SW480 (cell line): ENCODE measurements at regions not wholly inside any gene's neighbourhood (a gene's known extent, or its start where the extent isn't known, plus 50 kb on each side); places are given as distances from the start of the nearest gene placed in this dataset.
"Not testable (repeated sequence)": the region's sequence is repeated elsewhere in the genome, so short reads cannot be mapped to it uniquely, and the experiment has no call there.

Source experiments
- DNase-seq: peaks from one replicate; pipeline ENCODE4 v3.0.0-alpha.2; 2016; ENCODE audit warnings: low spot score

DNA sequence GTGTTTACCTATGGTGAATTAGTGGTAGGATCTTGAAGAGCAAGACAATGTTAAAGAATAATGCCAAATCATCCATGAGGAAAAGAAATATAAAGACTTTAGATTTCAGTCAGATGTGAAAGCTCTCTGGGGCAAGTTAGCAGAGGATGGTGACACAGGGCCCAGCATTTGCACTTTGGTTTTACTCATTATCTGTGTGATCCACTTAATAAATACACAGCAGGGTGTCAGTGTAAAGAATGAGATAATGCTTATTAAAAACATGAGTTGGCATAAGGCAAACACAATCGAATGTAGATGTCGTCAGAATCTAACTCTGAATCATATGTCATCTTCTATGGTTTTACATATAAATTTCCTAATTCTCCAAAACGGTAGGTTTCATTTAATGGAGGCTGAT, 130.4 kb upstream of the PREP start:
- no peak for DNase-seq

GRCh38 chr6:105526225-105526872, 123.5 kb upstream of the PREP start:
- no peak for DNase-seq

DNA sequence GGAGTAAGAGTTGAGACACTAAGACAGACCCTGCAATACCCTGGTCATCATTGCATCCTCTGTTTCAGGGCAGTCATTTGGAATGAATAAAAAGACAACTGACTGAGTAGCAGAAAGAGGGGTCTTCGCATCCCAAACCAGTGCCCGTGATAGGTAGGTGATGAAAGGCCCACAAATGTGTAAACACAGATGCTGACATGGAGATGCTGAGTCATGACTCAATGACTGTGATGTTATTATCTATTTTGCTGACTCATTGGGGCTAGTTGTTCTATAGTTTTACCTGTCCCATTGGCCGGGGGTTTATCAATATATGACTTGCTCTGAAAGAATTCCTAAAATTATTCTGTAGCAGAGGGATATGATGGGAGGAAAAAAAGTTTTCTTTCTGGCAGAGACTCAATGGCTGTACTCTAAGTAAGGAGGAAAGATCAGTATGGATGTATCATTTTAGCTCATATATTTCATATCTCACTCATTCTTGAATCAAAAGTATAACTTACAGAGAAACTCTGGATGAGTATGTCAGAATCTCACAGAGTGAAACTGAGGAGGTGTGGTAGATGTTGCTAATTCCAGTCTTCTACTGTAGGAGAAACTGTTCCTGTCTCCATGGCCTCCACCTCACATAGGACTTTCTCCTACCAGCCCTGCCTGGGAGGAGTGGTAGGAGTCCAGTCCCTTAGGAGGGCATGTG, 119.9 kb upstream of the PREP start:
- peak; percentile 13 for DNase-seq

DNA sequence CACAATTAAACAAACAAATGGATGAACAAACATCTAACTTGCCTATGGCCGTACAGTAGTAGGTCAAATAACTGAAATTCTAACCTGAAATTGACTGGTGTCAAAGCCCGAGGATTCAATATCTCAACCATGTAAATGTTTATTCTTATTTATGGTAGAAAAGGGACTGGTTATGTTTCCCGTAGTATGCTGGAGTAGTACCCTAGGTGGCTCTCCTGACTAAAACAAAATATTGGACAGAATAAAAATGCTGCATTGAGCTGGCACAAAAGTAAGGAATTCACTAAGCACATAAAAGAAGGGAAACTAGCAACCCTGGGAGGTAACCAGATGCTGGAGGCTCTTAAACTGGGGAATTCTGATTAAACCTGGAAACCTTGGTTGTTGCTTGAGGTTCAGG, 117.1 kb upstream of the PREP start:
- DNase-seq: no peak

DNA sequence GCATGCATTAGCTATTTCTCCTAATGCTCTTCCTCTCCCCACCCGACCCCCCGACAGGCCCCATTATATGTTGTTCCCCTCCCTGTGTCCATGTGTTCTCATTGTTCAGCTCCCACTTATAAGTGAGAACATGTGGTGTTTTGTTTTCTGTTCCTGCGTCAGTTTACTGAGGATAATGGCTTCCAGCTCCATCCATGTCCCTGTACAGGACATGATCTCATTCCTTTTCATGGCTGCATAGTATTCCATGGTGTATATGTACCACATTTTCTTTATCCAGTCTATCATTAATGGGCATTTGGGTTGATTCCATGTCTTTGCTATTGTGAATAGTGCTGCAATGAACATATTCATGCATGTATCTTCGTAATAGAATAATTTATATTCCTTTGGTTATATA, 116.1 kb upstream of the PREP start:
- not testable (repeated sequence) for DNase-seq

DNA sequence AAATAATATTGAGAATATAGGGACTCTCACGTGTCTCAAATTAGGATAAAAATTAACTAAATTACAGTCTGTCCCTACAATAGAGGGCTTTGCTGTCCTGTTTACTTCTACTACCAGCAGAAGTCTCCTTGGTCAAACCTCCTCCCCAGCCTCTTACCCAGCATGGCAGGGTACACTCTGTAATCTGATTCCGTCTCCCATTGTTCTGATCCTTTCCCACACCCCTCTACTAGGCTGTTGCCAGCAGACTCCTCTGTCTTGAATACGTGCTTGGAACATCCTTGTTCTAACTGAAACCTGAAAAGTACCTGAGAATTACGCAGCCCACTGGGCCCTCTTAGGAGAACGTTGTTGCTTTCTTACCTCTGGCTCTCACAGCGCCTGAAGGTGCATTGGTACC, 112.2 kb upstream of the PREP start:
- no peak for DNase-seq

- no peak for DNase-seq
Observed at GRCh38 chr6:105514306-105514705, 111.4 kb upstream of the PREP start.

DNA sequence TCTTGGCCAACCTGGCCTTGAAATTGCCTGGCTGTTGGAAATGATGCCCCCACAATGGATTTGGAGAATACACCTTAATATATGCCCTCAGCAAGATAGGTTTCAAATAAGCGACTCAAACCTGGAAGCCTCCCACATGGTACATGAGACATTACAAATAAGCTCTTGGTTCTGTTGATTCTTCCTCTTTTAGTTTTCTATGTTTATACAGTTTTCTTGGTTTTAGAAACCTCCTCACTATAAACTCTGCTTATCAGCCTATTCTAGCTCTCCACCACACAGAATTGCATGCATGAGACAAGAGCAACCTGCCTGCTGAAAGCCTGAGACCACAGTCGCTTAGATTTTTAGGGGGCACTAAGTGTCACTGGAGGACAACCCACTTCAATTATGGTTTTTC, 108.8 kb upstream of the PREP start:
- DNase-seq: no peak

GRCh38 chr6:105510746-105511145, 107.9 kb upstream of the PREP start:
- no peak for DNase-seq

- DNase-seq: no peak
Observed at GRCh38 chr6:105509506-105510331, 106.8 kb upstream of the PREP start.

DNA sequence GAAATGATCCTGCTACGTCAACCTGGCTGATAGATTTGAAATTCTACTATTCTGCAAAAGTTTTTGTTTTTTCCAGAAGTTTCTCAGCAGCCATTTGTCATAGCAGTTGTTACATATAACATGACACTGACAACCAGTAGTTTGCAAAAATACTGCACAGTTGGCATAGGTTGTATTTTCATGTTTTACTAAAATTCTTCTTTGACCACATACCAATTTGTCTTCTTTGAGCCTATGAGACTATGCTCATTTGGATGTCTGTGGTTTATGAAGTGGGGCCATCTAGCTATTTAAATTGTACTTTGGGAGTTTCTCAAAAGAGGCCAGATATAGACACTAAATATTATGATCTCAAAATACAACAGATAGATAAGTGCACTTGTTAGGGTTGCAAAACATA, 104.9 kb upstream of the PREP start:
- no peak for DNase-seq

DNA sequence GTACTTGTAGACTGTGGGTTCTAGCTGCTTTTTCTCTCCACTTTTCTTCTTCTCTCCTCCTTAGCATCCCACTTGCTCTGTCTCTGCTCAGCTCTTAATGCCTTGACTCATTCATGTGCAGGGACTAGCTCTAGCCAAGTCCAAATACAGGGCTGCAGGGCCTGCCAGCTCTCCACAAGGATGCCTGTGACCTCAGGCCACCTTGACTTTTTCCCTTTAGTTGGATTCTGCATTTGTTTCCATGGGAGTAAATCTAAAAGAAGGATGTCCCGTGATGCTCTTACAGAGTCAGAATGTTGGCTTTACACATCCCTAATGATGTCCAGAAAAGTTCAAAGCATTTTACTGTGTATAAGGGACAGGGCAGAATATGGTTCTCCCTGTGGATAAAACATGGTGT, 101.8 kb upstream of the PREP start:
- DNase-seq: no peak

DNA sequence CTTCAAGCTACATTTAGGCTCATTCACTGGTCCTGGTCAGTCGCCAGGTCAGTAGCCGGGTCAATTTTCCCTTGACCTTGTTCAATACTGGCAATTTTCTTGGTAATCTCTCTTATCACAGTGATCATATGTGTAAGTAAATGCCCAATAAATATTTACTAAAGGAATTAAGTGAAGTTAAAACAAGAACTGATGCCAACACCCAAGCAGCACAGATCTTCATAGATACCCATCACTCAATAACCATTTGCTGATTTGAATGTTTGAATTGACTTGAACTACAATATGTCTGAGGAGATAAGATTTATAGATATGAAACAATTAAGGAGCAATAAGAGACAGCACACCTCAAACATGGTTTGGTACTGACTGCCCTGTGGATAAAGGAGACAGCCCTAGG, 100.8 kb upstream of the PREP start:
- DNase-seq: no peak

- DNase-seq: no peak
Observed at GRCh38 chr6:105501826-105502344, 99.0 kb upstream of the PREP start.

- DNase-seq: no peak
Observed at GRCh38 chr6:105501246-105501645, 98.4 kb upstream of the PREP start.

- no peak for DNase-seq
Observed at GRCh38 chr6:105500693-105501092, 97.8 kb upstream of the PREP start.

GRCh38 chr6:105499931-105500330, 97.0 kb upstream of the PREP start:
- DNase-seq: no peak

GRCh38 chr6:105499136-105499870, 96.4 kb upstream of the PREP start:
- DNase-seq: no peak

DNA sequence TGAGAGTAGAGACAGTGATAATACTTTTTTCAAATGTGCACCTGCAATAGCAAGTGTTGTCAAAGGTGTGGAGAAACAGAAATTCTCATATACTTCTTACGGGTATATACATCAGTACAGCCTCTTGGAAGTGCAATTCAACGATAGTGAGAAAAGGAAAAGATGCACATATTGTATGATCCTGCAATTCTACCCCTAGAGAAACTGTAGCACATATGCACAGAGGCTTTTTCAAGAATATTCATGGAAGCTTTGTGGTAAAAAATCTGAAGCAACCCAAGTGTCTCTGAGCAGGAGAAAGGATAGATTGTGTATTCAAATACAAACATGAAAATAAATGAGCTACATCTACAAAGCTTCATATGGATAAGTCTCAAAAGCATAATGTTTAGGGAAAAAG, 94.7 kb upstream of the PREP start:
- no peak for DNase-seq

DNA sequence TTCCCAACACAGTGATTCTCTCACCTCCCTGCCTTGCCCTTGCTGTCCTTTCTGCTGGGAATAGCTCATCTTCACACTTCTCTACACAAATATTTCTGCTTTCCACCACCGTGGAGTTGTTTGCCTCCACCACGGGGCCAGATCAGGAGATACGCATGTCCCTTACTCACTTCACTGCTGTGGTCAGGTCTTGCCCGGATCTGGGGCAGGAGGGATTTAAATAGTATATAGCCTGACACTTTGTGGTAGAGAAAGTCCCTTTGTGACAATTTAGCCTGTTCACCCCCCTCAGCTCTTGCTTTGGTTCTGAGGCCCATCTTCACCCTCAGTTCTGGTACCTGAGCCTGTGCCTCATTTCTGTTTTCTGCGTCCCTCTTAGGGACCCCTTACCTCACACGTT, 92.6 kb upstream of the PREP start:
- DNase-seq: no peak

- DNase-seq: no peak
Observed at GRCh38 chr6:105494688-105495087, 91.8 kb upstream of the PREP start.

DNA sequence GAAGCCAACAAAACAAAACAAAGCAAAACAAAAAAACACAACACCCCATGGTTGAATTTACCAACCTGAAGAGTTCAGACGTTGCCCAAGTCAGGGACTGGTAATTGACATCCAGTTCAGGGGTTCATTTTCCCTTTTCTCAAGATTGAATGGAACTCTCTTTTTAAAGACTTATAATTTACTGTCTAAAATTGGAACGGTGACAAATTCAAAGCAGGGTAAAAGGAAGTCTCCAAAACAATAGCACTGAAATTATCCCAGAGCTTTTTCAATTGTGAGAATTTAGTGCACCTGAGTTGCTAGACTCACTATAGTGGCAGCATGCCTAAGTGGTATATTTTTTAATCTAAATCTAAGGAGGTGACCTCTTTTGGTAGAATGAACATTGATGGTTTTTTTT, 90.9 kb upstream of the PREP start:
- DNase-seq: no peak
